SK-N-SH (cell line): ENCODE measurements at regions not wholly inside any gene's neighbourhood (a gene's known extent, or its start where the extent isn't known, plus 50 kb on each side); places are given as distances from the start of the nearest gene placed in this dataset.

Source experiments
- CTCF ChIA-PET: fragments of 300-600, 350-600 bp; formaldehyde crosslinking; extraction: SDS; loops from one replicate; lab custom pipeline; 2021; lab: Yijun Ruan, JAX
- POLR2A ChIA-PET: fragments of 350-600 bp; sonication (Branson Sonifier 250); formaldehyde crosslinking; extraction: SDS; loops from one replicate; lab custom pipeline; 2020; ENCODE audit warnings: antibody characterized with exemption, inconsistent platforms; lab: Yijun Ruan, JAX
- DNase-seq: peaks from one replicate; pipeline ENCODE4 v3.0.0; 2012
- H2AFZ ChIP-seq: fragments of 200-600 bp; sonication (generic); 2 replicates; pipeline ENCODE4 v1.8.1; 2016; ENCODE audit warnings: antibody characterized with exemption, mild to moderate bottlenecking, low read depth
- H3F3A ChIP-seq: fragments of 200-600 bp; sonication (generic); replicated peaks from 2 replicates; pipeline ENCODE3; 2016; ENCODE audit warnings: antibody characterized with exemption, mild to moderate bottlenecking; ENCODE audit not compliant: insufficient read depth
- H3K27ac ChIP-seq, 2 experiments: fragments of 200-500 bp in 1 of 2; fragments of 200-600 bp in 1 of 2; sonication (Bioruptor generic) in 1 of 2; sonication (generic), shearing (Covaris generic) in 1 of 2; 2 replicates each; pipeline versions ENCODE4 v1.5.1 to v1.6.1; 2014 to 2016; ENCODE audit warnings: low read depth in 2 of 2, inconsistent platforms in 1 of 2, low read length in 1 of 2, mild to moderate bottlenecking in 1 of 2, mixed read lengths in 1 of 2
- H3K27me3 ChIP-seq: fragments of 200-600 bp; sonication (generic), shearing (Covaris generic); 2 replicates; pipeline ENCODE4 v1.6.1; 2016; ENCODE audit warnings: mixed run types; ENCODE audit not compliant: insufficient read depth
- H3K36me3 ChIP-seq, 2 experiments: fragments of 200-500 bp in 1 of 2; fragments of 200-600 bp in 1 of 2; sonication (Bioruptor generic) in 1 of 2; sonication (generic) in 1 of 2; replicated peaks in 1 of 2; 2 replicates each; pipeline versions ENCODE3 to v1.5.1; 2014 to 2016; ENCODE audit warnings: low read length in 1 of 2, mild to moderate bottlenecking in 1 of 2; ENCODE audit not compliant: insufficient read depth in 2 of 2, control insufficient read depth in 1 of 2
- H3K4me1 ChIP-seq, 2 experiments: fragments of 200-500 bp in 1 of 2; fragments of 200-600 bp in 1 of 2; sonication (Bioruptor generic) in 1 of 2; sonication (generic), shearing (Covaris generic) in 1 of 2; 2 replicates each; pipeline versions ENCODE4 v1.5.1 to v1.6.1; 2014 to 2016; ENCODE audit warnings: low read depth in 1 of 2, low read length in 1 of 2, mixed run types in 1 of 2; ENCODE audit not compliant: insufficient read depth in 2 of 2, control insufficient read depth in 1 of 2
- H3K4me2 ChIP-seq: fragments of 200-600 bp; sonication (generic), shearing (Covaris generic); 2 replicates; pipeline ENCODE4 v1.6.1; 2017; ENCODE audit warnings: mixed run types
- H3K4me3 ChIP-seq, 2 experiments: fragments of 200-500 bp in 1 of 2; fragments of 200-600 bp in 1 of 2; sonication (Bioruptor generic) in 1 of 2; sonication (generic), shearing (Covaris generic) in 1 of 2; 2 replicates each; pipeline versions ENCODE4 v1.5.1 to v1.8.1; 2014 to 2016; ENCODE audit warnings: low read depth in 2 of 2, inconsistent platforms in 1 of 2, low read length in 1 of 2, mild to moderate bottlenecking in 1 of 2, mixed read lengths in 1 of 2, moderate library complexity in 1 of 2
- H3K79me2 ChIP-seq: fragments of 200-600 bp; sonication (generic); 2 replicates; pipeline ENCODE4 v1.8.1; 2017; ENCODE audit warnings: mild to moderate bottlenecking; ENCODE audit not compliant: insufficient read depth
- H3K9ac ChIP-seq: fragments of 200-600 bp; sonication (generic); 2 replicates; pipeline ENCODE4 v1.6.1; 2017; ENCODE audit warnings: mixed run types
- H3K9me2 ChIP-seq: fragments of 200-600 bp; sonication (generic); 2 replicates; pipeline ENCODE4 v1.6.1; 2017; ENCODE audit warnings: mixed run types
- H3K9me3 ChIP-seq: fragments of 200-600 bp; sonication (generic); 2 replicates; pipeline ENCODE4 v1.6.1; 2017; ENCODE audit warnings: mixed run types, mild to moderate bottlenecking, moderate library complexity
- H4K20me1 ChIP-seq: fragments of 200-600 bp; sonication (generic); 2 replicates; pipeline ENCODE4 v1.6.1; 2017; ENCODE audit warnings: mild to moderate bottlenecking, mixed run types; ENCODE audit not compliant: insufficient read depth
- ELF1 ChIP-seq: IDR thresholded peaks from 2 replicates; pipeline ENCODE4 v1.4.0; 2012
- EP300 ChIP-seq, 2 experiments: IDR thresholded peaks; 2 replicates each; pipeline versions ENCODE4 v1.4.0 to v1.6.1; 2012; ENCODE audit warnings: borderline replicate concordance in 1 of 2, low read depth in 1 of 2, low read length in 1 of 2
- FOSL2 ChIP-seq: IDR thresholded peaks from 2 replicates; pipeline ENCODE4 v1.4.0; 2012; ENCODE audit warnings: low read depth, mild to moderate bottlenecking, moderate library complexity, borderline replicate concordance
- GABPA ChIP-seq: IDR thresholded peaks from 2 replicates; pipeline ENCODE4 v1.4.0; 2012; ENCODE audit warnings: low read depth, mild to moderate bottlenecking
- GATA2 ChIP-seq: sonication (generic); formaldehyde crosslinking; IDR thresholded peaks from 2 replicates; pipeline ENCODE4 v1.5.0; 2020; ENCODE audit warnings: mild to moderate bottlenecking, missing genetic modification reagents
- IRF3 ChIP-seq: fragments of 150-350 bp; IDR thresholded peaks from 2 replicates; pipeline ENCODE4 v1.6.1; 2016; ENCODE audit warnings: mild to moderate bottlenecking, low read depth, low read length
- MXI1 ChIP-seq: IDR thresholded peaks from 2 replicates; pipeline ENCODE4 v1.6.1; 2012; ENCODE audit warnings: mild to moderate bottlenecking, low read depth, low read length, improper control_type of control experiment
- NRF1 ChIP-seq: IDR thresholded peaks from 2 replicates; pipeline ENCODE4 v1.6.1; 2012; ENCODE audit warnings: low read depth, mild to moderate bottlenecking, low read length
- PBX3 ChIP-seq: IDR thresholded peaks from 2 replicates; pipeline ENCODE4; 2012
- POLR2AphosphoS5 ChIP-seq: IDR thresholded peaks from 2 replicates; pipeline ENCODE4 v1.6.1; 2012; ENCODE audit warnings: low read depth, low read length
- RAD21 ChIP-seq: IDR thresholded peaks from 2 replicates; pipeline ENCODE4 v1.6.1; 2012; ENCODE audit warnings: mild to moderate bottlenecking, low read length
- RXRA ChIP-seq: IDR thresholded peaks from 2 replicates; pipeline ENCODE4 v1.4.0; 2012; ENCODE audit warnings: low read depth, mild to moderate bottlenecking, borderline replicate concordance
- SIN3A ChIP-seq: IDR thresholded peaks from 2 replicates; pipeline ENCODE4 v1.6.1; 2012; ENCODE audit warnings: low read depth, mild to moderate bottlenecking, low read length, moderate library complexity, borderline replicate concordance
- SMC3 ChIP-seq: IDR thresholded peaks from 2 replicates; pipeline ENCODE4 v1.6.1; 2012; ENCODE audit warnings: low read depth, low read length, improper control_type of control experiment
- TAF1 ChIP-seq: IDR thresholded peaks from 2 replicates; pipeline ENCODE4 v1.6.1; 2012; ENCODE audit warnings: low read depth, mild to moderate bottlenecking, low read length, moderate library complexity, borderline replicate concordance
- TCF12 ChIP-seq: IDR thresholded peaks from 2 replicates; pipeline ENCODE4 v1.4.0; 2012
- USF1 ChIP-seq: IDR thresholded peaks from 2 replicates; pipeline ENCODE4 v1.4.0; 2012; ENCODE audit warnings: low read depth, borderline replicate concordance
- USF2 ChIP-seq: fragments of 150-350 bp; IDR thresholded peaks from 2 replicates; pipeline ENCODE4 v1.6.1; 2017; ENCODE audit warnings: antibody characterized with exemption, low read length, low read depth, borderline replicate concordance
- YY1 ChIP-seq: IDR thresholded peaks from 2 replicates; pipeline ENCODE4 v1.4.0; 2012; ENCODE audit warnings: low read depth, mild to moderate bottlenecking
- ZBTB33 ChIP-seq: IDR thresholded peaks from 2 replicates; pipeline ENCODE4 v1.4.0; 2012; ENCODE audit warnings: low read depth, borderline replicate concordance
- WGBS: methylation state at CpG from one replicate; pipeline ENCODE4 v1.1.6; 2017; ENCODE audit warnings: low lambda C conversion rate; 5-methylcytosine and 5-hydroxymethylcytosine counted together

GRCh38 chr1:38527373-38527966, 332.1 kb downstream of the RRAGC start:
- no peak for DNase-seq
- Histone ChIP-seq H3K27ac (no peak overlapping the region), H3K9ac (no peak overlapping the region), H3K27me3 (peaks cover 13% of the 10 kb centered on the region; the same call in 1 of the 2 replicates), H3K4me2 (no peak overlapping the region), H2AFZ (no peak overlapping the region), H3K79me2 (no peaks in the 10 kb centered on the region), H4K20me1 (no peaks in the 10 kb centered on the region), H3K36me3 (no peaks in the 10 kb centered on the region), H3K4me3 (peak overlapping the region in 1 of 2 experiments; percentile 13; a peak in 1 of 4 replicates), H3K9me2 (no peaks in the 10 kb centered on the region), H3K4me1 (no peaks in the 10 kb centered on the region), H3F3A (no peaks in the 10 kb centered on the region), H3K9me3 (no peaks in the 10 kb centered on the region)
- 49% methylated on average over 3 of the region's 6 CpGs for WGBS
- POLR2A ChIA-PET, result no interaction called here
- CTCF ChIA-PET, result no interaction called here
- no peak for TF ChIP-seq MXI1
- no peak for TF ChIP-seq TAF1
- TF ChIP-seq GATA2 (CRISPR knock-in tag), result no peak
- no peak for TF ChIP-seq IRF3
- no peak for TF ChIP-seq RAD21
- no peak for TF ChIP-seq TCF12
- TF ChIP-seq ZBTB33, result no peak
- TF ChIP-seq POLR2AphosphoS5, result no peak
- TF ChIP-seq USF2, result no peak
- no peak for TF ChIP-seq GABPA
- TF ChIP-seq EP300 (IDR thresholded peaks at IDR 0.05; ENCODE audit: borderline replicate concordance in 1 of 2, low read depth in 1 of 2, low read length in 1 of 2), result no peak
- no peak for TF ChIP-seq ELF1

GRCh38 chr1:38526046-38526445, 333.5 kb downstream of the RRAGC start:
- no peak overlapping the region for H3K9ac ChIP-seq
- 16% methylated on average over 7 of the region's 7 CpGs for WGBS
- no peak overlapping the region for H2AFZ ChIP-seq
- H3K9me3 ChIP-seq, result no peaks in the 10 kb centered on the region
- ChIA-PET POLR2A (no interaction called here), CTCF (no interaction called here)
- H3K4me1 ChIP-seq, result no peaks in the 10 kb centered on the region
- no peak for DNase-seq
- H3K4me2 ChIP-seq, result no peak overlapping the region
- no peaks in the 10 kb centered on the region for H3K79me2 ChIP-seq
- H4K20me1 ChIP-seq, result no peaks in the 10 kb centered on the region
- H3F3A ChIP-seq, result no peaks in the 10 kb centered on the region
- H3K9me2 ChIP-seq, result no peaks in the 10 kb centered on the region
- no peak overlapping the region for H3K4me3 ChIP-seq
- no peaks in the 10 kb centered on the region for H3K36me3 ChIP-seq
- no peak overlapping the region for H3K27ac ChIP-seq
- H3K27me3 ChIP-seq, result peaks cover 20% of the 10 kb centered on the region; the same call in 1 of the 2 replicates
- no peak for TF ChIP-seq SIN3A
- TF ChIP-seq FOSL2, result no peak
- TF ChIP-seq TAF1, result no peak
- TF ChIP-seq EP300 (IDR thresholded peaks at IDR 0.05; ENCODE audit: borderline replicate concordance in 1 of 2, low read depth in 1 of 2, low read length in 1 of 2), result no peak
- TF ChIP-seq GABPA, result no peak
- TF ChIP-seq NRF1, result no peak
- TF ChIP-seq RXRA, result no peak
- no peak for TF ChIP-seq SMC3
- no peak for TF ChIP-seq TCF12
- no peak for TF ChIP-seq USF1
- no peak for TF ChIP-seq PBX3
- no peak for TF ChIP-seq YY1
- TF ChIP-seq ZBTB33, result no peak
